Activated T-cell treated with anti-CD3 and anti-CD28 coated beads, Interleukin-2, amount 50 U/mL, for 48 hours (primary cell): ENCODE measurements at regions not wholly inside any gene's neighbourhood (a gene's known extent, or its start where the extent isn't known, plus 50 kb on each side); places are given as distances from the start of the nearest gene placed in this dataset.

Experiments used
- DNase-seq, 2 experiments: peaks; one replicate each; pipeline ENCODE4 v3.0.0-alpha.2; 2020

- DNase-seq: no peak
These were observed 66.7 kb upstream of the TOP1 start for GRCh38 chr20:40961686-40962640.

DNA sequence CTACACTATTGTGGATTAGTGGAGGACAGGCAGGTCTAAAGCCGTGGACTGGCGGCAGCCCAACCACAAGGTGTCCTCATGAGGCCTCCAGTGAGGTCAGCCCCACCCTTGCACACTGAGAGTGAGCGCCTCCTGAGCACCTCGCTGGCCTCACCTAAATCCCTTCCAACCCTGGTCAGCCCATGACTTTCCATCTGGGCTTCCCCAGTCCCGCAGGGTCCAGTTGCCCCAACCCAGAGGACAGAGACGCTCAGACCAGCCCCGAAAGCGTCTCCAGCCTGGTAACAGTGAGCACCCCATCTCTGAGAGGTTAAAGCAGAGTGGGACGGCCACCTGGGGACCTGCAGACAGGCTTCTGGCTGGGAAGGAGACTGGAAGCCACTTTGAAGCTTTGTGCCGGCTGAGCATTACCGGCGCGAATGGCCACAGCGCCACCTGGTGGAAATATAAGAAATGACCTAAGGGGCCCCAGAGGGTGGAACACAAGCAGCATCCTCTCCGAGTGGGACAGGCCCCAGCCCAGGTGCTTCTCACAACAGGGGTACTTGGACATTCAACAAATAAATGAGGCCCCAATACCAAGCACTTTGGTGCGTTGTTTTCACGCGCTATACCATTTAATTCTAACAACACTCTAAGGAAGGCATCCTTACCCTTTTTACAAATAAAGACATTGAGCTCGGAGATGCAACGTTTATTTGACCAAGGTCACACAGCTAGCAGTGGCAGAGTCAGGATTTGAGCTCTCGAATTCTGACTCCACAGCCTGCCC lies 65.7 kb upstream of the TOP1 start:
- DNase-seq: peak; percentile 82 to 84

GRCh38 chr20:40963505-40963845 lies 65.1 kb upstream of the TOP1 start:
- DNase-seq: no peak

- no peak for DNase-seq
These were observed 63.0 kb upstream of the TOP1 start for GRCh38 chr20:40965671-40966070.

- DNase-seq: no peak
These were observed 62.5 kb upstream of the TOP1 start for GRCh38 chr20:40966103-40966502.

GRCh38 chr20:40966516-40967185 lies 62.0 kb upstream of the TOP1 start:
- DNase-seq: no peak

DNA sequence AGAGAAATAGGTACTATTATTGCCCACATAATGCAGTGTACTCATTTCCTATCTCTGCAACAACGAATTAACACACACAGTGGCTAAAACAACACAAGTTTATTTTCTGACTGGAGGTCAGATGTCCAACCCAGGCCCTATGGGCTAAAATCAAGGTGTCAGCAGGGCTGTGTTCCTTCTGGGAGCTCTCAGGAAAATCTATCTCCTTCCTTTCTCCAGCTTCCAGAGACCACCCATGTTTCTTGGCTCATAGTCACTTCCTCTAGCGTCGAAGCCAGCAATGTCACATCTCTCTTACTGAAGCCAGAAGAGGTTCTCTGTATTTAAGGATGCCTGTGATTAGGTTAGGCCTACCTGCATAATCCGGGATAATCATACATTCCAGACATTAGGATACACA lies 60.9 kb upstream of the TOP1 start:
- no peak for DNase-seq

- peak; percentile 92 to 94 for DNase-seq
These were observed 59.6 kb upstream of the TOP1 start for GRCh38 chr20:40968816-40969562.

GRCh38 chr20:40970218-40970617 lies 58.4 kb upstream of the TOP1 start:
- DNase-seq: no peak

GRCh38 chr20:40977218-40977617 lies 51.4 kb upstream of the TOP1 start:
- DNase-seq: no peak

DNA sequence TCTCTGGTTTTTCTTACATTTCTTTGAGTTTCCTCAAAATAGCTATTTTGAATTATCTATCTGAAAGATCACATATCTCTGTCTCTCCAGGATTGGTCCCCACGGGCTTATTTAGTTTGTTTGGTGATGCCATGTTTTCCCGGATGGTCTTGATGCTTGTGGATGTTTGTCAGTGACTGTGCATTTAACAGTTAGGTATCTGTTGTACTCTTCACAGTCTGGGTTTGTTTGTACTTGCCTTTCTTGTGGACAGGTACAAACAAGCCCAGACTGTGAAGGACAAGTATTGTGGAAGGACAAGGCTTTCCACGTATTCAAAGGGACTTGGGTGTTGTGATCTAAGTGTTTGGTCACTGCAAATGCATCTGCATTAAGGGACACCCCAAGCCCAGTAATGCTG lies 49.9 kb upstream of the TOP1 start:
- no peak for DNase-seq
